IMR-90 (cell line): ENCODE measurements at regions not wholly inside any gene's neighbourhood (a gene's known extent, or its start where the extent isn't known, plus 50 kb on each side); places are given as distances from the start of the nearest gene placed in this dataset.

Experiments
- CEBPB ChIP-seq: IDR thresholded peaks from 2 replicates; pipeline ENCODE4 v1.6.1; 2012; ENCODE audit warnings: low read depth, low read length, improper control_type of control experiment
- CTCF ChIP-seq: conservative IDR thresholded peaks from 2 replicates; pipeline ENCODE4 v1.5.1; 2012; ENCODE audit warnings: mild to moderate bottlenecking, low read depth, low read length, improper control_type of control experiment
- ELK1 ChIP-seq: fragments of 150-350 bp; IDR thresholded peaks from 2 replicates; pipeline ENCODE4 v1.6.1; 2016; ENCODE audit warnings: low read depth, mild to moderate bottlenecking, low read length, moderate library complexity, borderline replicate concordance
- FOS ChIP-seq: fragments of 150-350 bp; IDR thresholded peaks from 2 replicates; pipeline ENCODE4 v1.6.1; 2016; ENCODE audit warnings: low read depth, low read length
- MAFK ChIP-seq: IDR thresholded peaks from 2 replicates; pipeline ENCODE4 v1.6.1; 2012; ENCODE audit warnings: low read depth, low read length, improper control_type of control experiment
- POLR2A ChIP-seq: IDR thresholded peaks from 2 replicates; pipeline ENCODE4 v1.6.1; 2012; ENCODE audit warnings: mild to moderate bottlenecking, low read depth, low read length
- RAD21 ChIP-seq: IDR thresholded peaks from 2 replicates; pipeline ENCODE4 v1.6.1; 2012; ENCODE audit warnings: low read length, improper control_type of control experiment
- RCOR1 ChIP-seq: IDR thresholded peaks from 2 replicates; pipeline ENCODE4 v1.6.1; 2012; ENCODE audit warnings: mild to moderate bottlenecking, low read length, improper control_type of control experiment; ENCODE audit not compliant: insufficient replicate concordance

- no peak for TF ChIP-seq CTCF
- TF ChIP-seq CEBPB = no peak
- no peak for TF ChIP-seq ELK1
- TF ChIP-seq RAD21 = no peak
- no peak for TF ChIP-seq POLR2A
- TF ChIP-seq FOS = no peak
- no peak for TF ChIP-seq RCOR1
- TF ChIP-seq MAFK = no peak
Measured at GRCh38 chr12:87082756-87083155, 826.6 kb upstream of the MGAT4C start.
